ENCODE measurements at regions not wholly inside any gene's neighbourhood (a gene's known extent, or its start where the extent isn't known, plus 50 kb on each side); places are given as distances from the start of the nearest gene placed in this dataset.

- no peak for TF ChIP-seq EZH2 (IDR thresholded peaks at IDR 0.05; ENCODE audit: low read length, missing control alignments)
- no peak for TF ChIP-seq CTCF (conservative IDR thresholded peaks at IDR 0.05 in 1 of 2, IDR thresholded peaks at IDR 0.05 in 1 of 2; ENCODE audit: low read depth in 1 of 2, low read length in 2 of 2)
Observed at GRCh38 chr3:30226601-30227151, 379.7 kb upstream of the TGFBR2 start.

Data from fibroblast of lung (primary cell).